HCT116 (cell line): ENCODE measurements at regions not wholly inside any gene's neighbourhood (a gene's known extent, or its start where the extent isn't known, plus 50 kb on each side); places are given as distances from the start of the nearest gene placed in this dataset.

ENCODE experiments used
- CEBPB ChIP-seq: IDR thresholded peaks from 2 replicates; pipeline ENCODE4 v1.6.1; 2012; ENCODE audit warnings: low read depth
- EZH2 ChIP-seq: fragments of 200-600 bp; sonication (generic); IDR thresholded peaks from 2 replicates; pipeline ENCODE4 v1.6.1; 2017; ENCODE audit warnings: antibody characterized with exemption, mixed run types
- POLR2A ChIP-seq: IDR thresholded peaks from 2 replicates; pipeline ENCODE4 v1.7.0; 2011; ENCODE audit warnings: borderline replicate concordance; ENCODE audit not compliant: insufficient read depth, insufficient read length; ENCODE audit errors: extremely low read depth
- POLR2AphosphoS5 ChIP-seq: IDR thresholded peaks from 2 replicates; pipeline ENCODE4 v1.6.1; 2011; ENCODE audit warnings: mild to moderate bottlenecking, low read depth, low read length, moderate library complexity
- RAD21 ChIP-seq: IDR thresholded peaks from 2 replicates; pipeline ENCODE4 v1.6.1; 2012; ENCODE audit warnings: low read depth, mild to moderate bottlenecking
- REST ChIP-seq: IDR thresholded peaks from 2 replicates; pipeline ENCODE4 v1.6.1; 2012; ENCODE audit warnings: low read depth
- ZNF274 ChIP-seq: fragments of 200-500 bp; sonication (Bioruptor generic); IDR thresholded peaks from 2 replicates; pipeline ENCODE4 v1.6.1; 2014; ENCODE audit warnings: mild to moderate bottlenecking, low read depth, low read length, inconsistent platforms
- TF ChIP-seq, protein P1 (sequence below), 3 experiments: fragments of 200-600 bp in 1 of 3; sonication (generic) in 1 of 3; IDR thresholded peaks in 2 of 3; conservative IDR thresholded peaks in 1 of 3; 2 replicates each; pipeline ENCODE4 v1.5.1; 2012 to 2017; ENCODE audit warnings: low read depth in 2 of 3, low read length in 2 of 3, antibody characterized with exemption in 1 of 3, borderline replicate concordance in 1 of 3, control low read depth in 1 of 3, mild to moderate bottlenecking in 1 of 3, mixed read lengths in 1 of 3, mixed run types in 1 of 3, moderate library complexity in 1 of 3; ENCODE audit not compliant: insufficient read depth in 1 of 3

DNA sequence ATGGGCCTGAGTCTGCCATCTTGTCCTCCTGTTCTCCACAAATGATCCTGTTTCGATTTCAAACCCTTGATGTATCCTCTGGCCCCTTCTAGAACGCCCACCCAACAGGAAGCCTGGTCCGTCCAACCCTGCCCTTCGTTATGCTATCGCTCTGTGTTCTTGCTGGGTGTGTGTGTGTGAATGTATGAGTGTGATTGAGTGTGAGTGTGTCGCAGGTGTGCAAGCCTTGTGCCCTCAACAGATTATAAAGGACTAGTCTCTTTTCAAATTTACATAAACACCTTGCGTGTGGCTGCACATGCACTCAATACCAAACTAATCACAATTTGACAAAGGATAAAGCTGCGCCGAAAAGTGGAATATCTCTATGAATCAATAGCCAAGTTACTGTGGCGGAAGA lies 149.5 kb upstream of the SALL3 start:
- TF ChIP-seq REST (no peak), CEBPB (no peak), POLR2AphosphoS5 (no peak), ZNF274 (no peak), POLR2A (no peak), EZH2 (no peak), RAD21 (no peak)
- TF ChIP-seq, protein P1, sequence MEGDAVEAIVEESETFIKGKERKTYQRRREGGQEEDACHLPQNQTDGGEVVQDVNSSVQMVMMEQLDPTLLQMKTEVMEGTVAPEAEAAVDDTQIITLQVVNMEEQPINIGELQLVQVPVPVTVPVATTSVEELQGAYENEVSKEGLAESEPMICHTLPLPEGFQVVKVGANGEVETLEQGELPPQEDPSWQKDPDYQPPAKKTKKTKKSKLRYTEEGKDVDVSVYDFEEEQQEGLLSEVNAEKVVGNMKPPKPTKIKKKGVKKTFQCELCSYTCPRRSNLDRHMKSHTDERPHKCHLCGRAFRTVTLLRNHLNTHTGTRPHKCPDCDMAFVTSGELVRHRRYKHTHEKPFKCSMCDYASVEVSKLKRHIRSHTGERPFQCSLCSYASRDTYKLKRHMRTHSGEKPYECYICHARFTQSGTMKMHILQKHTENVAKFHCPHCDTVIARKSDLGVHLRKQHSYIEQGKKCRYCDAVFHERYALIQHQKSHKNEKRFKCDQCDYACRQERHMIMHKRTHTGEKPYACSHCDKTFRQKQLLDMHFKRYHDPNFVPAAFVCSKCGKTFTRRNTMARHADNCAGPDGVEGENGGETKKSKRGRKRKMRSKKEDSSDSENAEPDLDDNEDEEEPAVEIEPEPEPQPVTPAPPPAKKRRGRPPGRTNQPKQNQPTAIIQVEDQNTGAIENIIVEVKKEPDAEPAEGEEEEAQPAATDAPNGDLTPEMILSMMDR (IDR thresholded peaks at IDR 0.05 in 2 of 3, conservative IDR thresholded peaks at IDR 0.05 in 1 of 3; ENCODE audit: borderline replicate concordance in 1 of 3, insufficient read depth in 1 of 3, low read depth in 2 of 3, low read length in 2 of 3): no peak
